ENCODE measurements at regions not wholly inside any gene's neighbourhood (a gene's known extent, or its start where the extent isn't known, plus 50 kb on each side); places are given as distances from the start of the nearest gene placed in this dataset.
"Not testable (repeated sequence)": the region's sequence is repeated elsewhere in the genome, so short reads cannot be mapped to it uniquely, and the experiment has no call there.

GRCh38 chr15:36161771-36162212 lies 417.6 kb upstream of the CDIN1 start:
- no peaks in the 10 kb centered on the region for H3K27me3 ChIP-seq (replicated peaks in 2 of 5; ENCODE audit: control insufficient read depth in 4 of 5, insufficient read depth in 5 of 5, low read length in 4 of 5)
- no peak overlapping the region for H3K4me3 ChIP-seq (ENCODE audit: control insufficient read depth in 1 of 7, extremely low read depth in 1 of 7, insufficient read depth in 4 of 7, low read depth in 2 of 7, low read length in 6 of 7)
- WGBS (ENCODE audit: insufficient coverage): 68% methylated on average over 2 of the region's 2 CpGs
- no peaks in the 10 kb centered on the region for H3K4me1 ChIP-seq (ENCODE audit: control extremely low read depth in 1 of 4, control insufficient read depth in 4 of 4, insufficient read depth in 4 of 4, low read length in 3 of 4)
- no peak overlapping the region for H3K27ac ChIP-seq (ENCODE audit: insufficient read depth in 1 of 2, low read depth in 1 of 2, low read length in 2 of 2, poor library complexity in 1 of 2, severe bottlenecking in 2 of 2)
- no peaks in the 10 kb centered on the region for H3K36me3 ChIP-seq (ENCODE audit: control insufficient read depth in 4 of 4, insufficient read depth in 4 of 4, low read length in 3 of 4)
- ChIA-PET POLR2A (no interaction called here), CTCF (no interaction called here)
- DNase-seq: no peak
- H3K9me3 ChIP-seq (ENCODE audit: control extremely low read depth in 1 of 5, control insufficient read depth in 4 of 5, insufficient read depth in 2 of 5, low read depth in 1 of 5, low read length in 4 of 5): peaks cover 0 to 1% (median 0%) of the 10 kb centered on the region in 5 experiments

- H3K27me3 ChIP-seq (replicated peaks in 2 of 5; ENCODE audit: control insufficient read depth in 4 of 5, insufficient read depth in 5 of 5, low read length in 4 of 5); H3K36me3 ChIP-seq (ENCODE audit: control insufficient read depth in 4 of 4, insufficient read depth in 4 of 4, low read length in 3 of 4); H3K27ac ChIP-seq (ENCODE audit: insufficient read depth in 1 of 2, low read depth in 1 of 2, low read length in 2 of 2, poor library complexity in 1 of 2, severe bottlenecking in 2 of 2); H3K9me3 ChIP-seq (ENCODE audit: control extremely low read depth in 1 of 5, control insufficient read depth in 4 of 5, insufficient read depth in 2 of 5, low read depth in 1 of 5, low read length in 4 of 5); H3K4me3 ChIP-seq (ENCODE audit: control insufficient read depth in 1 of 7, extremely low read depth in 1 of 7, insufficient read depth in 4 of 7, low read depth in 2 of 7, low read length in 6 of 7); H3K4me1 ChIP-seq (ENCODE audit: control extremely low read depth in 1 of 4, control insufficient read depth in 4 of 4, insufficient read depth in 4 of 4, low read length in 3 of 4); POLR2A ChIA-PET; DNase-seq; CTCF ChIA-PET: not testable (repeated sequence)
- 99% methylated on average over 13 of the region's 13 CpGs for WGBS (ENCODE audit: insufficient coverage)
Observed at GRCh38 chr15:36163983-36164382, 415.4 kb upstream of the CDIN1 start.

GRCh38 chr15:36172955-36173354 lies 406.5 kb upstream of the CDIN1 start:
- no peaks in the 10 kb centered on the region for H3K36me3 ChIP-seq (ENCODE audit: control insufficient read depth in 4 of 4, insufficient read depth in 4 of 4, low read length in 3 of 4)
- no peaks in the 10 kb centered on the region for H3K9me3 ChIP-seq (ENCODE audit: control extremely low read depth in 1 of 5, control insufficient read depth in 4 of 5, insufficient read depth in 2 of 5, low read depth in 1 of 5, low read length in 4 of 5)
- DNase-seq: no peak
- POLR2A ChIA-PET: no interaction called here
- 83% methylated on average over 1 of the region's 2 CpGs for WGBS (ENCODE audit: insufficient coverage)
- H3K27me3 ChIP-seq (replicated peaks in 2 of 5; ENCODE audit: control insufficient read depth in 4 of 5, insufficient read depth in 5 of 5, low read length in 4 of 5): no peaks in the 10 kb centered on the region
- H3K4me3 ChIP-seq (ENCODE audit: control insufficient read depth in 1 of 7, extremely low read depth in 1 of 7, insufficient read depth in 4 of 7, low read depth in 2 of 7, low read length in 6 of 7): no peak overlapping the region
- CTCF ChIA-PET: no interaction called here
- H3K27ac ChIP-seq (ENCODE audit: insufficient read depth in 1 of 2, low read depth in 1 of 2, low read length in 2 of 2, poor library complexity in 1 of 2, severe bottlenecking in 2 of 2): no peak overlapping the region
- no peaks in the 10 kb centered on the region for H3K4me1 ChIP-seq (ENCODE audit: control extremely low read depth in 1 of 4, control insufficient read depth in 4 of 4, insufficient read depth in 4 of 4, low read length in 3 of 4)

GRCh38 chr15:36175186-36175740 lies 404.2 kb upstream of the CDIN1 start:
- CTCF ChIA-PET: no interaction called here
- WGBS (ENCODE audit: insufficient coverage): 100% methylated on average over 6 of the region's 8 CpGs
- POLR2A ChIA-PET: interaction anchor here (0.6 kb wide), 1 partner anchor 417 kb away, joined by 6 read pairs; no protein-coding TSS in a partner anchor

GRCh38 chr15:36175741-36176291 lies 403.6 kb upstream of the CDIN1 start:
- H3K27ac ChIP-seq (ENCODE audit: insufficient read depth in 1 of 2, low read depth in 1 of 2, low read length in 2 of 2, poor library complexity in 1 of 2, severe bottlenecking in 2 of 2): no peak overlapping the region
- H3K9me3 ChIP-seq (ENCODE audit: control extremely low read depth in 1 of 5, control insufficient read depth in 4 of 5, insufficient read depth in 2 of 5, low read depth in 1 of 5, low read length in 4 of 5): no peaks in the 10 kb centered on the region
- CTCF ChIA-PET: no interaction called here
- POLR2A ChIA-PET: interaction anchor here (0.6 kb wide), 1 partner anchor 1194 kb away, joined by 3 read pairs; no protein-coding TSS in a partner anchor
- WGBS (ENCODE audit: insufficient coverage): 100% methylated on average over 1 of the region's 2 CpGs
- no peaks in the 10 kb centered on the region for H3K36me3 ChIP-seq (ENCODE audit: control insufficient read depth in 4 of 4, insufficient read depth in 4 of 4, low read length in 3 of 4)
- no peak overlapping the region for H3K4me3 ChIP-seq (ENCODE audit: control insufficient read depth in 1 of 7, extremely low read depth in 1 of 7, insufficient read depth in 4 of 7, low read depth in 2 of 7, low read length in 6 of 7)
- H3K4me1 ChIP-seq (ENCODE audit: control extremely low read depth in 1 of 4, control insufficient read depth in 4 of 4, insufficient read depth in 4 of 4, low read length in 3 of 4): no peaks in the 10 kb centered on the region
- H3K27me3 ChIP-seq (replicated peaks in 2 of 5; ENCODE audit: control insufficient read depth in 4 of 5, insufficient read depth in 5 of 5, low read length in 4 of 5): no peaks in the 10 kb centered on the region
- no peak for DNase-seq

More at GRCh38 chr15:36175186-36175740, 404.2 kb upstream of the CDIN1 start:
- Histone ChIP-seq H3K9me3 (ENCODE audit: control extremely low read depth in 1 of 5, control insufficient read depth in 4 of 5, insufficient read depth in 2 of 5, low read depth in 1 of 5, low read length in 4 of 5) (no peaks in the 10 kb centered on the region), H3K4me1 (ENCODE audit: control extremely low read depth in 1 of 4, control insufficient read depth in 4 of 4, insufficient read depth in 4 of 4, low read length in 3 of 4) (no peaks in the 10 kb centered on the region), H3K36me3 (ENCODE audit: control insufficient read depth in 4 of 4, insufficient read depth in 4 of 4, low read length in 3 of 4) (no peaks in the 10 kb centered on the region), H3K27me3 (replicated peaks in 2 of 5; ENCODE audit: control insufficient read depth in 4 of 5, insufficient read depth in 5 of 5, low read length in 4 of 5) (no peaks in the 10 kb centered on the region), H3K27ac (ENCODE audit: insufficient read depth in 1 of 2, low read depth in 1 of 2, low read length in 2 of 2, poor library complexity in 1 of 2, severe bottlenecking in 2 of 2) (no peak overlapping the region), H3K4me3 (ENCODE audit: control insufficient read depth in 1 of 7, extremely low read depth in 1 of 7, insufficient read depth in 4 of 7, low read depth in 2 of 7, low read length in 6 of 7) (no peak overlapping the region)
- no peak for DNase-seq

GRCh38 chr15:36177590-36178302 lies 401.7 kb upstream of the CDIN1 start:
- ChIA-PET CTCF (no interaction called here), POLR2A (no interaction called here)
- Histone ChIP-seq H3K4me1 (ENCODE audit: control extremely low read depth in 1 of 4, control insufficient read depth in 4 of 4, insufficient read depth in 4 of 4, low read length in 3 of 4) (no peaks in the 10 kb centered on the region), H3K9me3 (ENCODE audit: control extremely low read depth in 1 of 5, control insufficient read depth in 4 of 5, insufficient read depth in 2 of 5, low read depth in 1 of 5, low read length in 4 of 5) (no peaks in the 10 kb centered on the region), H3K4me3 (ENCODE audit: control insufficient read depth in 1 of 7, extremely low read depth in 1 of 7, insufficient read depth in 4 of 7, low read depth in 2 of 7, low read length in 6 of 7) (no peak overlapping the region), H3K36me3 (ENCODE audit: control insufficient read depth in 4 of 4, insufficient read depth in 4 of 4, low read length in 3 of 4) (no peaks in the 10 kb centered on the region), H3K27ac (ENCODE audit: insufficient read depth in 1 of 2, low read depth in 1 of 2, low read length in 2 of 2, poor library complexity in 1 of 2, severe bottlenecking in 2 of 2) (no peak overlapping the region), H3K27me3 (replicated peaks in 2 of 5; ENCODE audit: control insufficient read depth in 4 of 5, insufficient read depth in 5 of 5, low read length in 4 of 5) (no peaks in the 10 kb centered on the region)
- 100% methylated on average over 1 of the region's 1 CpG for WGBS (ENCODE audit: insufficient coverage)
- DNase-seq: no peak

GRCh38 chr15:36178303-36178633 lies 401.2 kb upstream of the CDIN1 start:
- no peak for DNase-seq
- Histone ChIP-seq H3K36me3 (ENCODE audit: control insufficient read depth in 4 of 4, insufficient read depth in 4 of 4, low read length in 3 of 4) (no peaks in the 10 kb centered on the region), H3K27me3 (replicated peaks in 2 of 5; ENCODE audit: control insufficient read depth in 4 of 5, insufficient read depth in 5 of 5, low read length in 4 of 5) (no peaks in the 10 kb centered on the region), H3K4me3 (ENCODE audit: control insufficient read depth in 1 of 7, extremely low read depth in 1 of 7, insufficient read depth in 4 of 7, low read depth in 2 of 7, low read length in 6 of 7) (no peak overlapping the region), H3K9me3 (ENCODE audit: control extremely low read depth in 1 of 5, control insufficient read depth in 4 of 5, insufficient read depth in 2 of 5, low read depth in 1 of 5, low read length in 4 of 5) (no peaks in the 10 kb centered on the region), H3K4me1 (ENCODE audit: control extremely low read depth in 1 of 4, control insufficient read depth in 4 of 4, insufficient read depth in 4 of 4, low read length in 3 of 4) (no peaks in the 10 kb centered on the region), H3K27ac (ENCODE audit: insufficient read depth in 1 of 2, low read depth in 1 of 2, low read length in 2 of 2, poor library complexity in 1 of 2, severe bottlenecking in 2 of 2) (no peak overlapping the region)
- POLR2A ChIA-PET: no interaction called here
- WGBS (ENCODE audit: insufficient coverage): 100% methylated on average over 2 of the region's 2 CpGs
- CTCF ChIA-PET: no interaction called here

Measured in common myeloid progenitor, CD34-positive (primary cell).